Retinal pigment epithelial cell (primary cell): ENCODE measurements at regions not wholly inside any gene's neighbourhood (a gene's known extent, or its start where the extent isn't known, plus 50 kb on each side); places are given as distances from the start of the nearest gene placed in this dataset.

Experiments
- DNase-seq: peaks from one replicate; pipeline ENCODE4 v3.0.0-alpha.2; 2010; ENCODE audit warnings: low read depth
- H3K4me3 ChIP-seq: 2 replicates; pipeline ENCODE4 v1.5.1; 2011; ENCODE audit warnings: mild to moderate bottlenecking, low read length, control low read depth, moderate library complexity
- CTCF ChIP-seq: conservative IDR thresholded peaks from 2 replicates; pipeline ENCODE4 v1.5.1; 2011; ENCODE audit warnings: low read depth, low read length, control low read depth, inconsistent platforms

- H3K4me3 ChIP-seq: no peak overlapping the region
- DNase-seq: no peak
- TF ChIP-seq CTCF: no peak
These were observed 108.6 kb downstream of the APOB start for GRCh38 chr2:20935168-20935775.

- H3K4me3 ChIP-seq: no peak overlapping the region
- no peak for TF ChIP-seq CTCF
- no peak for DNase-seq
These were observed 109.6 kb downstream of the APOB start for GRCh38 chr2:20934236-20934635.

- DNase-seq: no peak
- no peak overlapping the region for H3K4me3 ChIP-seq
- TF ChIP-seq CTCF: no peak
These were observed 110.2 kb downstream of the APOB start for GRCh38 chr2:20933714-20934113.

GRCh38 chr2:20931346-20931745 lies 108.4 kb upstream of the LDAH start:
- no peak for TF ChIP-seq CTCF
- no peak for DNase-seq

GRCh38 chr2:20930928-20931327 lies 108.0 kb upstream of the LDAH start:
- TF ChIP-seq CTCF: no peak
- H3K4me3 ChIP-seq: no peak overlapping the region
- DNase-seq: peak; percentile 7

More at GRCh38 chr2:20931346-20931745, 108.4 kb upstream of the LDAH start:
- no peak overlapping the region for H3K4me3 ChIP-seq

- H3K4me3 ChIP-seq: no peak overlapping the region
- TF ChIP-seq CTCF: no peak
- no peak for DNase-seq
These were observed 106.8 kb upstream of the LDAH start for GRCh38 chr2:20929721-20930120.

GRCh38 chr2:20928617-20929016 lies 105.7 kb upstream of the LDAH start:
- H3K4me3 ChIP-seq: no peak overlapping the region
- no peak for TF ChIP-seq CTCF
- DNase-seq: no peak
